GM23338 (cell line): ENCODE measurements at regions not wholly inside any gene's neighbourhood (a gene's known extent, or its start where the extent isn't known, plus 50 kb on each side); places are given as distances from the start of the nearest gene placed in this dataset.

Source experiments
- ATAC-seq: fragments of 200-7000 bp; cut with Tn5 transposase; 3 replicates; pipeline ENCODE4 v1.9.1; 2020
- DNase-seq: peaks from one replicate; pipeline ENCODE4 v3.0.0-alpha.2; 2015; ENCODE audit warnings: low spot score
- H2AFZ ChIP-seq: fragments of 200-600 bp; sonication (generic); 2 replicates; pipeline ENCODE4 v1.8.0; 2016; ENCODE audit warnings: antibody characterized with exemption, mild to moderate bottlenecking, moderate library complexity
- H3F3A ChIP-seq: fragments of 200-600 bp; sonication (generic); replicated peaks from 2 replicates; pipeline ENCODE4 v1.8.0; 2017; ENCODE audit warnings: antibody characterized with exemption, mixed run types, low read depth
- H3K27ac ChIP-seq: fragments of 200-600 bp; sonication (generic); 2 replicates; pipeline ENCODE4 v1.6.1; 2016; ENCODE audit warnings: low read depth
- H3K27me3 ChIP-seq: fragments of 200-600 bp; sonication (generic); 2 replicates; pipeline ENCODE4 v1.8.0; 2016; ENCODE audit warnings: mild to moderate bottlenecking, mixed run types, moderate library complexity; ENCODE audit not compliant: insufficient read depth
- H3K36me3 ChIP-seq: fragments of 200-600 bp; sonication (generic); 2 replicates; pipeline ENCODE4 v1.8.0; 2016; ENCODE audit warnings: mild to moderate bottlenecking; ENCODE audit not compliant: insufficient read depth
- H3K4me1 ChIP-seq: fragments of 200-600 bp; sonication (generic); 2 replicates; pipeline ENCODE4 v1.8.0; 2016; ENCODE audit warnings: mild to moderate bottlenecking, moderate library complexity; ENCODE audit not compliant: insufficient read depth
- H3K4me2 ChIP-seq: fragments of 200-600 bp; sonication (generic); 2 replicates; pipeline ENCODE4 v1.7.1; 2017; ENCODE audit warnings: mixed run types
- H3K4me3 ChIP-seq: fragments of 200-600 bp; sonication (generic); 2 replicates; pipeline ENCODE4 v1.6.1; 2016; ENCODE audit warnings: mixed run types
- H3K79me2 ChIP-seq: fragments of 200-600 bp; sonication (generic); replicated peaks from 2 replicates; pipeline ENCODE4 v1.8.0; 2017; ENCODE audit warnings: mild to moderate bottlenecking; ENCODE audit not compliant: insufficient read depth
- H3K9me2 ChIP-seq: fragments of 200-600 bp; sonication (generic); 2 replicates; pipeline ENCODE4 v1.8.0; 2017; ENCODE audit not compliant: insufficient read depth
- H4K20me1 ChIP-seq: fragments of 200-600 bp; sonication (generic); replicated peaks from 2 replicates; pipeline ENCODE4 v1.8.0; 2017; ENCODE audit warnings: mild to moderate bottlenecking; ENCODE audit not compliant: insufficient read depth
- H3K27ac Mint-ChIP-seq: 2 replicates; pipeline ENCODE4 v1.8.0; 2020; ENCODE audit warnings: inconsistent platforms, mild to moderate bottlenecking, moderate library complexity, mixed read lengths
- H3K27me3 Mint-ChIP-seq: 3 replicates; pipeline ENCODE4 v1.8.0; 2022; ENCODE audit warnings: low read depth, mild to moderate bottlenecking, moderate library complexity, mixed read lengths, inconsistent platforms; ENCODE audit not compliant: insufficient read depth, poor library complexity
- H3K36me3 Mint-ChIP-seq: 3 replicates; pipeline ENCODE4 v1.8.0; 2021; ENCODE audit warnings: low read depth, mild to moderate bottlenecking, inconsistent platforms, moderate library complexity, mixed read lengths
- H3K4me1 Mint-ChIP-seq: 3 replicates; pipeline ENCODE4 v1.8.0; 2020; ENCODE audit warnings: mild to moderate bottlenecking, inconsistent platforms, mixed read lengths
- H3K4me3 Mint-ChIP-seq: 3 replicates; pipeline ENCODE4 v1.8.0; 2021; ENCODE audit warnings: moderate library complexity, mild to moderate bottlenecking, inconsistent platforms, mixed read lengths
- H3K9me3 Mint-ChIP-seq: 3 replicates; pipeline ENCODE4 v1.8.0; 2020; ENCODE audit warnings: moderate library complexity, mild to moderate bottlenecking, inconsistent platforms, mixed read lengths
- CREB1 ChIP-seq: fragments of 250-450 bp; sonication (Bioruptor Pico); IDR thresholded peaks from 2 replicates; pipeline ENCODE4 v1.5.0; 2020; ENCODE audit warnings: low read depth, mild to moderate bottlenecking, moderate library complexity
- EZH2 ChIP-seq: fragments of 200-600 bp; sonication (generic); IDR thresholded peaks from one replicate; pipeline ENCODE4 v1.8.0; 2017; ENCODE audit warnings: antibody characterized with exemption, mild to moderate bottlenecking, low read depth; ENCODE audit not compliant: unreplicated experiment
- EZH2phosphoT487 ChIP-seq: fragments of 200-600 bp; sonication (generic); IDR thresholded peaks from one replicate; pipeline ENCODE4 v1.8.1; 2018; ENCODE audit warnings: antibody characterized with exemption; ENCODE audit not compliant: unreplicated experiment
- JUNB ChIP-seq: IDR thresholded peaks from one replicate; pipeline ENCODE4 v1.6.1; 2016; ENCODE audit warnings: antibody characterized with exemption; ENCODE audit not compliant: unreplicated experiment
- NANOG ChIP-seq: IDR thresholded peaks from 2 replicates; pipeline ENCODE4 v1.6.1; 2016; ENCODE audit warnings: antibody characterized with exemption, borderline replicate concordance
- POLR2AphosphoS5 ChIP-seq: IDR thresholded peaks from 2 replicates; pipeline ENCODE4 v1.6.1; 2016; ENCODE audit warnings: antibody characterized with exemption, low read depth
- REST ChIP-seq: IDR thresholded peaks from one replicate; pipeline ENCODE4 v1.6.1; 2018; ENCODE audit warnings: antibody characterized with exemption; ENCODE audit not compliant: unreplicated experiment
- STAT1 ChIP-seq: IDR thresholded peaks from one replicate; pipeline ENCODE4 v1.6.1; 2016; ENCODE audit warnings: antibody characterized with exemption; ENCODE audit not compliant: unreplicated experiment
- TF ChIP-seq, protein P1 (sequence below), 2 experiments: fragments of 200-600 bp in 1 of 2; sonication (generic) in 1 of 2; conservative IDR thresholded peaks; 2 replicates each; pipeline versions ENCODE4 v1.5.1 to v1.6.1; 2016 to 2017; ENCODE audit warnings: antibody characterized with exemption in 2 of 2, low read depth in 2 of 2, mild to moderate bottlenecking in 2 of 2, moderate library complexity in 1 of 2
- TF ChIP-seq, protein P2 (sequence below): IDR thresholded peaks from 2 replicates; pipeline ENCODE4 v1.6.1; 2016; ENCODE audit warnings: antibody characterized with exemption

DNA sequence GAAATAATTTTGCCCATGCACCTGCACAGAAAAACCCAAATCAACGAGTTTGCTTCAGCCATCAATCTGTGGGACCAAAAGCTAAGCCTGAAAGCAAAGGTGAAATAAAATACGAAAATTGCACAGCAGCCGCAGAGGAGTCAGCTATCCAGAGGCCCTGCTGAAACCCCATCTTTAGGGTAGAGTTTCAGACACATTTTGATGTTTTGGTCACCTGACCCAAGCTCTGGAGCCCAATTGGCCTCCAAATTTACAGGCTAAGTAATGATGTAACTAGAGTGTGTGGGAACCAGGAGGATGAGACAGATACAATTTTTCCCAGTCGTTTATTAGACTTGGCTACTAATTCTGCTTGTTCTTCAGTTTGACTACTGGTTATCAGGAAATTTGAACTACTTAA is 308.6 kb upstream of the ATP11B start:
- H3K4me2 ChIP-seq: no peak overlapping the region
- peak; percentile 49; the same call in 2 of the 3 replicates for ATAC-seq
- no peaks in the 10 kb centered on the region for H3K36me3 ChIP-seq
- peak; percentile 19 for DNase-seq
- Mint-ChIP-seq H3K27me3 (no peaks in the 10 kb centered on the region), H3K9me3 (no peaks in the 10 kb centered on the region), H3K4me1 (peaks cover 13% of the 10 kb centered on the region), H3K36me3 (no peaks in the 10 kb centered on the region), H3K4me3 (no peak overlapping the region), H3K27ac (no peak overlapping the region)
- no peak overlapping the region for H2AFZ ChIP-seq
- no peaks in the 10 kb centered on the region for H3K27me3 ChIP-seq
- no peak for TF ChIP-seq EZH2
- no peak for TF ChIP-seq STAT1
- no peak for TF ChIP-seq JUNB
- TF ChIP-seq, protein P1, sequence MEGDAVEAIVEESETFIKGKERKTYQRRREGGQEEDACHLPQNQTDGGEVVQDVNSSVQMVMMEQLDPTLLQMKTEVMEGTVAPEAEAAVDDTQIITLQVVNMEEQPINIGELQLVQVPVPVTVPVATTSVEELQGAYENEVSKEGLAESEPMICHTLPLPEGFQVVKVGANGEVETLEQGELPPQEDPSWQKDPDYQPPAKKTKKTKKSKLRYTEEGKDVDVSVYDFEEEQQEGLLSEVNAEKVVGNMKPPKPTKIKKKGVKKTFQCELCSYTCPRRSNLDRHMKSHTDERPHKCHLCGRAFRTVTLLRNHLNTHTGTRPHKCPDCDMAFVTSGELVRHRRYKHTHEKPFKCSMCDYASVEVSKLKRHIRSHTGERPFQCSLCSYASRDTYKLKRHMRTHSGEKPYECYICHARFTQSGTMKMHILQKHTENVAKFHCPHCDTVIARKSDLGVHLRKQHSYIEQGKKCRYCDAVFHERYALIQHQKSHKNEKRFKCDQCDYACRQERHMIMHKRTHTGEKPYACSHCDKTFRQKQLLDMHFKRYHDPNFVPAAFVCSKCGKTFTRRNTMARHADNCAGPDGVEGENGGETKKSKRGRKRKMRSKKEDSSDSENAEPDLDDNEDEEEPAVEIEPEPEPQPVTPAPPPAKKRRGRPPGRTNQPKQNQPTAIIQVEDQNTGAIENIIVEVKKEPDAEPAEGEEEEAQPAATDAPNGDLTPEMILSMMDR (conservative IDR thresholded peaks at IDR 0.05; ENCODE audit: low read depth in 2 of 2): no peak
- no peak for TF ChIP-seq NANOG
- TF ChIP-seq POLR2AphosphoS5: no peak
- no peak for TF ChIP-seq REST
- no peaks in the 10 kb centered on the region for H3K79me2 ChIP-seq
- no peaks in the 10 kb centered on the region for H3F3A ChIP-seq
- no peaks in the 10 kb centered on the region for H3K4me1 ChIP-seq
- no peaks in the 10 kb centered on the region for H3K9me2 ChIP-seq
- no peaks in the 10 kb centered on the region for H4K20me1 ChIP-seq
- H3K4me3 ChIP-seq: no peak overlapping the region
- no peak overlapping the region for H3K27ac ChIP-seq

- Histone ChIP-seq H3K27ac (no peak overlapping the region), H3K4me2 (no peak overlapping the region), H4K20me1 (no peaks in the 10 kb centered on the region), H3F3A (no peaks in the 10 kb centered on the region), H3K36me3 (no peaks in the 10 kb centered on the region), H3K27me3 (no peaks in the 10 kb centered on the region), H3K9me2 (no peaks in the 10 kb centered on the region), H2AFZ (no peak overlapping the region), H3K79me2 (no peaks in the 10 kb centered on the region), H3K4me3 (no peak overlapping the region), H3K4me1 (no peaks in the 10 kb centered on the region)
- Mint-ChIP-seq H3K4me3 (no peak overlapping the region), H3K9me3 (no peaks in the 10 kb centered on the region), H3K4me1 (peaks cover 13% of the 10 kb centered on the region), H3K36me3 (no peaks in the 10 kb centered on the region), H3K27me3 (no peaks in the 10 kb centered on the region), H3K27ac (no peak overlapping the region)
- TF ChIP-seq POLR2AphosphoS5: no peak
- no peak for TF ChIP-seq EZH2
- TF ChIP-seq, protein P1 (conservative IDR thresholded peaks at IDR 0.05; ENCODE audit: low read depth in 2 of 2): no peak
- no peak for TF ChIP-seq STAT1
- no peak for TF ChIP-seq CREB1 (CRISPR knock-in tag)
- no peak for TF ChIP-seq NANOG
- TF ChIP-seq EZH2phosphoT487: no peak
- TF ChIP-seq, protein P2, sequence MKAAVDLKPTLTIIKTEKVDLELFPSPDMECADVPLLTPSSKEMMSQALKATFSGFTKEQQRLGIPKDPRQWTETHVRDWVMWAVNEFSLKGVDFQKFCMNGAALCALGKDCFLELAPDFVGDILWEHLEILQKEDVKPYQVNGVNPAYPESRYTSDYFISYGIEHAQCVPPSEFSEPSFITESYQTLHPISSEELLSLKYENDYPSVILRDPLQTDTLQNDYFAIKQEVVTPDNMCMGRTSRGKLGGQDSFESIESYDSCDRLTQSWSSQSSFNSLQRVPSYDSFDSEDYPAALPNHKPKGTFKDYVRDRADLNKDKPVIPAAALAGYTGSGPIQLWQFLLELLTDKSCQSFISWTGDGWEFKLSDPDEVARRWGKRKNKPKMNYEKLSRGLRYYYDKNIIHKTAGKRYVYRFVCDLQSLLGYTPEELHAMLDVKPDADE: no peak
- DNase-seq: no peak
- ATAC-seq: no peak
Measured at GRCh38 chr3:182485301-182485700, 308.0 kb upstream of the ATP11B start.
